Neural progenitor cell (in vitro differentiated cells): ENCODE measurements at regions not wholly inside any gene's neighbourhood (a gene's known extent, or its start where the extent isn't known, plus 50 kb on each side); places are given as distances from the start of the nearest gene placed in this dataset.
"Not testable (repeated sequence)": the region's sequence is repeated elsewhere in the genome, so short reads cannot be mapped to it uniquely, and the experiment has no call there.

Experiments used
- DNase-seq: peaks from one replicate; pipeline ENCODE4 v3.0.0-alpha.2; 2016; ENCODE audit warnings: low spot score
- H2AFZ ChIP-seq: fragments of 200-600 bp; sonication (generic); replicated peaks from 2 replicates; pipeline ENCODE4 v1.6.1; 2016; ENCODE audit warnings: antibody characterized with exemption
- H3F3A ChIP-seq: fragments of 200-600 bp; sonication (generic); 2 replicates; pipeline ENCODE4 v1.6.1; 2016; ENCODE audit warnings: antibody characterized with exemption, low read depth
- H3K27ac ChIP-seq: fragments of 200-600 bp; sonication (generic); 2 replicates; pipeline ENCODE4 v1.5.1; 2016; ENCODE audit warnings: mild to moderate bottlenecking
- H3K27me3 ChIP-seq: fragments of 200-600 bp; sonication (generic); 2 replicates; pipeline ENCODE4 v1.6.1; 2016; ENCODE audit warnings: mild to moderate bottlenecking, moderate library complexity
- H3K36me3 ChIP-seq: fragments of 200-600 bp; sonication (generic); 2 replicates; pipeline ENCODE4 v1.5.1; 2016
- H3K4me1 ChIP-seq: fragments of 200-600 bp; sonication (generic); 2 replicates; pipeline ENCODE4 v1.6.1; 2016; ENCODE audit warnings: mixed run types
- H3K4me2 ChIP-seq: fragments of 200-600 bp; sonication (generic); 2 replicates; pipeline ENCODE4 v1.6.1; 2016
- H3K4me3 ChIP-seq: fragments of 200-600 bp; sonication (generic); 2 replicates; pipeline ENCODE4 v1.5.1; 2016
- H3K79me2 ChIP-seq: fragments of 200-600 bp; sonication (generic); 2 replicates; pipeline ENCODE4 v1.6.1; 2016; ENCODE audit warnings: low read depth
- H3K9ac ChIP-seq: fragments of 200-600 bp; sonication (generic); 2 replicates; pipeline ENCODE4 v1.6.1; 2016
- H3K9me3 ChIP-seq: fragments of 200-600 bp; sonication (generic); 2 replicates; pipeline ENCODE4 v1.5.1; 2016; ENCODE audit warnings: low read depth
- H4K20me1 ChIP-seq: fragments of 200-600 bp; sonication (generic); 2 replicates; pipeline ENCODE4 v1.6.1; 2016; ENCODE audit warnings: low read depth
- H3K27ac Mint-ChIP-seq: 3 replicates; pipeline ENCODE4 v1.8.0; 2021; ENCODE audit warnings: mixed read lengths
- H3K27me3 Mint-ChIP-seq: 2 replicates; pipeline ENCODE4 v1.8.0; 2022; ENCODE audit warnings: low read depth, mild to moderate bottlenecking, inconsistent platforms, moderate library complexity, mixed read lengths; ENCODE audit not compliant: insufficient read depth
- H3K36me3 Mint-ChIP-seq: 3 replicates; pipeline ENCODE4 v1.8.0; 2021; ENCODE audit warnings: mixed read lengths
- H3K4me1 Mint-ChIP-seq: 3 replicates; pipeline ENCODE4 v1.8.0; 2021; ENCODE audit warnings: mixed read lengths
- H3K4me3 Mint-ChIP-seq: 3 replicates; pipeline ENCODE4 v1.8.0; 2021; ENCODE audit warnings: mild to moderate bottlenecking, moderate library complexity, mixed read lengths
- H3K9me3 Mint-ChIP-seq: 3 replicates; pipeline ENCODE4 v1.8.0; 2020; ENCODE audit warnings: mixed read lengths
- EZH2 ChIP-seq: fragments of 200-600 bp; sonication (generic); IDR thresholded peaks from 2 replicates; pipeline ENCODE4 v1.6.1; 2017; ENCODE audit warnings: antibody characterized with exemption, mild to moderate bottlenecking, moderate library complexity
- EZH2phosphoT487 ChIP-seq: fragments of 200-600 bp; sonication (generic); IDR thresholded peaks from 2 replicates; pipeline ENCODE4 v1.6.1; 2017; ENCODE audit warnings: antibody characterized with exemption
- TF ChIP-seq, protein P1 (sequence below): fragments of 200-600 bp; sonication (generic); IDR thresholded peaks from 2 replicates; pipeline ENCODE4 v1.5.1; 2017; ENCODE audit warnings: antibody characterized with exemption, mild to moderate bottlenecking

DNA sequence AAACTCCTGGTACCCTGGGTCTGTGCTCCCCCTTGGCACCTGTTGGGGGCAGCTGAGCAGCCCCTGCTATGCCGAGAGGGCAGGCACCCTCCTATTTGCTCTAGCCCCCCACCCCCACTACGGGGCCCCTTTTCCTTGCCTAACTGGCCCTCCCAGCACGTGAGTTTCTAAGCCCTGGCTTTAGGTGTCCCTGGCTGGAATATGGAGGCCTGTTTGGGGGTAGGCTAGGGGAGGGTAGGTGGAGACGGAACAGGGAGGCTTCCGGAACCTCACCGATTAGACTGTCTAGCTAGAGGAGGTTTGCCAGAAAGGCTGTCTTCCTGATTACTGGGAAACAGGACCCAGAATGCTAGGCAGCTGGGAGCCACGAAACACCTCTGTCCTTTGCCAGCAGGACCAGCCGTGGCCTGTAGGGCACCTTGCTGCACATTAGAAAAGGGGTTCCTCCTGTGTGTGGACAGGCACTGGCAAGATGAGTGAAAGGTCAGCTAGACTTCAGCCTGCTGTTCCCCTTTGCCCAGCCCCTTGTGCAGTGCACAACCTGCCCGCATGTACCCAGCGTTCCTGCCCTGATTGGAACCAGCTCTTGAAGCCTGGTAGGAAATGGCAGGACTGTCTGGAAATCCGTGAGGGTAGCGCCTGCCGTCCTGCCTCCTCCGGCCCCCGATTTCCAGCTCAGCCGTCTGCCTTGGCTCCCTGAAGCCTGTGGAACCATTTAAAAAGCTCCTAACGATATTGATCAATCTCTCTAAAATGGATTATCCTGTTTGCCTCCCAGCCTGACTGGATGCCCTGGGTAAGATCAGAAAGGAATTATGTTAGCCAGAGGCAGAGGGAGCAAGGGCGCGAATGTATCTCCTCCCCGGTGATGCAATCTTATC, 83.4 kb upstream of the GSE1 start:
- TF ChIP-seq EZH2phosphoT487 (no peak), EZH2 (no peak)
- TF ChIP-seq, protein P1, sequence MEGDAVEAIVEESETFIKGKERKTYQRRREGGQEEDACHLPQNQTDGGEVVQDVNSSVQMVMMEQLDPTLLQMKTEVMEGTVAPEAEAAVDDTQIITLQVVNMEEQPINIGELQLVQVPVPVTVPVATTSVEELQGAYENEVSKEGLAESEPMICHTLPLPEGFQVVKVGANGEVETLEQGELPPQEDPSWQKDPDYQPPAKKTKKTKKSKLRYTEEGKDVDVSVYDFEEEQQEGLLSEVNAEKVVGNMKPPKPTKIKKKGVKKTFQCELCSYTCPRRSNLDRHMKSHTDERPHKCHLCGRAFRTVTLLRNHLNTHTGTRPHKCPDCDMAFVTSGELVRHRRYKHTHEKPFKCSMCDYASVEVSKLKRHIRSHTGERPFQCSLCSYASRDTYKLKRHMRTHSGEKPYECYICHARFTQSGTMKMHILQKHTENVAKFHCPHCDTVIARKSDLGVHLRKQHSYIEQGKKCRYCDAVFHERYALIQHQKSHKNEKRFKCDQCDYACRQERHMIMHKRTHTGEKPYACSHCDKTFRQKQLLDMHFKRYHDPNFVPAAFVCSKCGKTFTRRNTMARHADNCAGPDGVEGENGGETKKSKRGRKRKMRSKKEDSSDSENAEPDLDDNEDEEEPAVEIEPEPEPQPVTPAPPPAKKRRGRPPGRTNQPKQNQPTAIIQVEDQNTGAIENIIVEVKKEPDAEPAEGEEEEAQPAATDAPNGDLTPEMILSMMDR: no peak
- peaks cover 8% of the 10 kb centered on the region for H3K27me3 Mint-ChIP-seq
- Histone ChIP-seq H3K27ac (no peak overlapping the region), H3K27me3 (no peaks in the 10 kb centered on the region), H3K4me2 (no peak overlapping the region), H3F3A (peaks cover 11% of the 10 kb centered on the region), H4K20me1 (peaks cover 17% of the 10 kb centered on the region), H3K9ac (no peak overlapping the region), H3K9me3 (no peaks in the 10 kb centered on the region), H3K36me3 (no peaks in the 10 kb centered on the region), H2AFZ (no peak overlapping the region), H3K4me1 (peaks cover 27% of the 10 kb centered on the region), H3K4me3 (no peak overlapping the region), H3K79me2 (no peaks in the 10 kb centered on the region)
- no peak overlapping the region for H3K4me3 Mint-ChIP-seq
- peaks cover 44% of the 10 kb centered on the region for H3K4me1 Mint-ChIP-seq
- DNase-seq: no peak
- no peak overlapping the region for H3K27ac Mint-ChIP-seq
- H3K9me3 Mint-ChIP-seq: no peaks in the 10 kb centered on the region
- H3K36me3 Mint-ChIP-seq: no peaks in the 10 kb centered on the region

DNA sequence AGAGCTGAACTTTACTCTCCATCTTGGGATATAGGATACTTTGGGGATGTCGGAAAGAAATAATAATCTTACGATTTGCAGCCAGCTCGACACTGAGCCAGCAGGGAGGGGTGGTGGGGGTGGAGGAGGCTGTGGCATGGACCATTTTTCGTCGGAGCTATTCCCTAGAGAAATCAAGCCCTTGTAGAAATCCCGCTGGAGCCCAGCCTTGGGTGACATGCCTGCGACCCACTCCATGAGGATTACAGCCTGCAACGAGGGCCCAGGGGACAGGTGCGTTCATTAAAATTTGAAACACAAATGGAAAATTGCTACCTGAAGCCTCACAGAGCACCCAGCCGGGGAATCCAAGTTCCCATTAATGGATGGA, 82.8 kb upstream of the GSE1 start:
- no peak overlapping the region for H3K27ac ChIP-seq
- H3K27me3 ChIP-seq: no peaks in the 10 kb centered on the region
- H2AFZ ChIP-seq: no peak overlapping the region
- H3K9ac ChIP-seq: no peak overlapping the region
- no peaks in the 10 kb centered on the region for H3K9me3 ChIP-seq
- no peak for TF ChIP-seq EZH2phosphoT487
- H3K27ac Mint-ChIP-seq: no peak overlapping the region
- no peak overlapping the region for H3K4me3 ChIP-seq
- peaks cover 24% of the 10 kb centered on the region for H3K4me1 ChIP-seq
- peaks cover 17% of the 10 kb centered on the region for H4K20me1 ChIP-seq
- H3K36me3 ChIP-seq: no peaks in the 10 kb centered on the region
- peaks cover 44% of the 10 kb centered on the region for H3K4me1 Mint-ChIP-seq
- H3K4me2 ChIP-seq: no peak overlapping the region
- H3K27me3 Mint-ChIP-seq: peaks cover 8% of the 10 kb centered on the region
- no peaks in the 10 kb centered on the region for H3K36me3 Mint-ChIP-seq
- no peak for DNase-seq
- H3K79me2 ChIP-seq: no peaks in the 10 kb centered on the region
- H3K4me3 Mint-ChIP-seq: no peak overlapping the region
- H3K9me3 Mint-ChIP-seq: no peaks in the 10 kb centered on the region
- H3F3A ChIP-seq: peaks cover 11% of the 10 kb centered on the region

DNA sequence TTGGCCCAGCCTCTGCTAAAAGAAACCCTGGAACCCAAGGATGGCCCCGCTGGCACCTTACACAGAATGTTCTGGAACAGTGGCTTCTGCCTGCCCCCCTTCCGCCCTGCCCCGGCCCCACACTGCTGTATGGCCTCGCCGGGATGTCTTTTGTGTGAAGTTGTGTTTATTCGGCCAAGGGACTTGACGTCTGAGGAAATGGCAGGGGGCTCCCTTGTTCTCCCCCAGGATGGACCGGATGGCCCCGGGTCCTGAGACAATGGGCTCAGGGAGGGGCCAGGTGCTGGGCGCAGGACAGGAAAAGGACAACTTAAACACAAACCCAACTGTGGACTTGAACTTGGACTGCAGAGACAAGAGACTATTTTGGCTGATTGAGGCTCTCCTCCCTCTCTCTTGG, 81.6 kb upstream of the GSE1 start:
- H3K9me3 Mint-ChIP-seq: no peaks in the 10 kb centered on the region
- no peaks in the 10 kb centered on the region for H3K27me3 ChIP-seq
- no peak overlapping the region for H3K4me2 ChIP-seq
- H3K9me3 ChIP-seq: no peaks in the 10 kb centered on the region
- H3K4me3 ChIP-seq: no peak overlapping the region
- no peak overlapping the region for H3K9ac ChIP-seq
- no peaks in the 10 kb centered on the region for H3K36me3 Mint-ChIP-seq
- H2AFZ ChIP-seq: no peak overlapping the region
- no peak overlapping the region for H3K27ac ChIP-seq
- peaks cover 7% of the 10 kb centered on the region for H4K20me1 ChIP-seq
- no peak for TF ChIP-seq EZH2
- no peak for DNase-seq
- H3F3A ChIP-seq: peaks cover 4% of the 10 kb centered on the region
- no peaks in the 10 kb centered on the region for H3K79me2 ChIP-seq
- no peak overlapping the region for H3K4me3 Mint-ChIP-seq
- H3K27me3 Mint-ChIP-seq: peaks cover 5% of the 10 kb centered on the region
- peaks cover 40% of the 10 kb centered on the region for H3K4me1 Mint-ChIP-seq
- no peaks in the 10 kb centered on the region for H3K36me3 ChIP-seq
- no peak overlapping the region for H3K27ac Mint-ChIP-seq
- peaks cover 22% of the 10 kb centered on the region for H3K4me1 ChIP-seq

DNA sequence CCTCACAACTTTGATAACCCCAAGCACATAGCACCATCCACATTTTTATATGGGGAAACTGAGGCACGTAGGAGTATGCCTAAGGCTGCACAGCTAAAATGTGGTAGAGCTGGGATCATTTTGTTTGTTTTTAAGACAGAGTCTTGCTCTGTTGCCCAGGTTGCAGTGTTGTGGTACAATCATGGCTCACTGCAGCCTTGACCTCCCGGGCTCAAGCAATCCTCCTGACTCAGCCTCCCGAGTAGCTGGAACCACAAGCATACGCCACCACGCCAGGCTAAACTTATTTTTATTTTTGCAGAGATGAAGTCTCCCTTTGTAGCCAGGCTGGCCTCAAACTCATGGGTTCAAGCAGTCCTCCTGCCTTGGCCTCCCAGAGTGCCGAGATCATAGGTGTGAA, 81.0 kb upstream of the GSE1 start:
- H3K4me3 ChIP-seq: no peak overlapping the region
- peaks cover 15% of the 10 kb centered on the region for H3K4me1 ChIP-seq

DNA sequence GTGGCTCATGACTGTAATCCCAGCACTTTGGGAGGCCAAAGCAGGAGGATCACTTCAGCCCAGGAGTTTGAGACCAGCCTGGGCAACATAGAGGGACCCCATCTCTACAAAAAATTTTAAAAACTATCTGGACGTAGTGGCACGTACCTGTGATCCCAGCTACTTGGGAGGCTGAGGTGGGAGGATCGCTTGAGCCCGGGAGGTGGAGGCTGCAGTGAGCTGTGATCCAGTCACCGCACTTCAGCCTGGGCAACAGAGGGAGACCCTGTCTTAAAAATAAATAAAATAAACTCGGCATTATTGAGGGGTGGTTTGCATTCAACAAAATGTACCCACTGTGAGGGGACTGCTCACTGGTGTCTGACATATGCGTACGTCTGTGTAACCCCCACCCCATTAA, 79.5 kb upstream of the GSE1 start:
- not testable (repeated sequence) for H3K9me3 Mint-ChIP-seq, H3K9me3 ChIP-seq, H3K27me3 Mint-ChIP-seq, H3K4me3 ChIP-seq, H3K4me2 ChIP-seq, DNase-seq, H4K20me1 ChIP-seq, H3K4me3 Mint-ChIP-seq, H3K27me3 ChIP-seq, H3K79me2 ChIP-seq, H3F3A ChIP-seq, H2AFZ ChIP-seq, H3K27ac Mint-ChIP-seq, H3K27ac ChIP-seq, H3K36me3 Mint-ChIP-seq, H3K9ac ChIP-seq, H3K36me3 ChIP-seq
- H3K4me1 Mint-ChIP-seq: peaks cover 43% of the 10 kb centered on the region
- peaks cover 20% of the 10 kb centered on the region for H3K4me1 ChIP-seq

More for the DNA sequence above, 81.0 kb upstream of the GSE1 start:
- no peak for TF ChIP-seq EZH2
- TF ChIP-seq, protein P1: no peak
- peaks cover 40% of the 10 kb centered on the region for H3K4me1 Mint-ChIP-seq
- H3K27ac Mint-ChIP-seq: no peak overlapping the region
- H3K27me3 ChIP-seq: no peaks in the 10 kb centered on the region
- H3K27me3 Mint-ChIP-seq: peaks cover 3% of the 10 kb centered on the region
- no peaks in the 10 kb centered on the region for H3F3A ChIP-seq
- no peak overlapping the region for H3K9ac ChIP-seq
- H3K79me2 ChIP-seq: no peaks in the 10 kb centered on the region
- H3K27ac ChIP-seq: no peak overlapping the region
- H3K36me3 Mint-ChIP-seq: no peaks in the 10 kb centered on the region
- H3K4me2 ChIP-seq: no peak overlapping the region
- H2AFZ ChIP-seq: no peak overlapping the region
- no peaks in the 10 kb centered on the region for H3K9me3 Mint-ChIP-seq
- peaks cover 3% of the 10 kb centered on the region for H4K20me1 ChIP-seq
- DNase-seq: no peak
- no peaks in the 10 kb centered on the region for H3K9me3 ChIP-seq
- H3K4me3 Mint-ChIP-seq: no peak overlapping the region
- no peaks in the 10 kb centered on the region for H3K36me3 ChIP-seq
